Testis (tissue), 2 donors: ENCODE measurements at regions not wholly inside any gene's neighbourhood (a gene's known extent, or its start where the extent isn't known, plus 50 kb on each side); places are given as distances from the start of the nearest gene placed in this dataset.

Experiments
- DNase-seq: peaks from one replicate; pipeline ENCODE4 v3.0.0-alpha.2; 2019
- H3K27ac ChIP-seq, 2 donors: fragments of 200-600 bp; sonication (generic); one replicate each; pipeline ENCODE4 v1.5.1; 2019
- H3K27me3 ChIP-seq: fragments of 200-600 bp; sonication (generic); one replicate; pipeline ENCODE4 v1.5.1; 2019
- H3K36me3 ChIP-seq: fragments of 200-600 bp; sonication (generic); one replicate; pipeline ENCODE4 v1.5.1; 2017; ENCODE audit warnings: low read depth; ENCODE audit errors: missing control alignments
- H3K4me1 ChIP-seq: fragments of 200-600 bp; sonication (generic); one replicate; pipeline ENCODE4 v1.5.1; 2019
- H3K4me3 ChIP-seq, 2 donors: fragments of 200-600 bp; sonication (generic); one replicate each; pipeline ENCODE4 v1.5.1; 2017 to 2019
- H3K9me3 ChIP-seq: fragments of 200-600 bp; sonication (generic); one replicate; pipeline ENCODE4 v1.5.1; 2017
- CTCF ChIP-seq, 3 experiments: fragments of 450-650 bp in 2 of 3; fragments of 200-600 bp in 1 of 3; sonication (generic) in 1 of 3; IDR thresholded peaks; one replicate each; pipeline ENCODE4 v1.5.1; 2016 to 2019; ENCODE audit warnings: antibody characterized with exemption in 3 of 3, mild to moderate bottlenecking in 2 of 3, moderate library complexity in 1 of 3
- POLR2A ChIP-seq: fragments of 450-650 bp; IDR thresholded peaks from one replicate; pipeline ENCODE4 v1.6.1; 2017; ENCODE audit warnings: antibody characterized with exemption, mild to moderate bottlenecking, moderate library complexity
- WGBS, 2 donors: methylation state at CpG; one replicate each; pipeline ENCODE4 v1.1.5; 2018; 5-methylcytosine and 5-hydroxymethylcytosine counted together
- intact Hi-C: fragments of 100-400 bp; cut with DNase I; formaldehyde crosslinking; loops from one replicate; pipeline ENCODE4 v1.15.1; 2023; ENCODE audit warnings: low total_unique reads

DNA sequence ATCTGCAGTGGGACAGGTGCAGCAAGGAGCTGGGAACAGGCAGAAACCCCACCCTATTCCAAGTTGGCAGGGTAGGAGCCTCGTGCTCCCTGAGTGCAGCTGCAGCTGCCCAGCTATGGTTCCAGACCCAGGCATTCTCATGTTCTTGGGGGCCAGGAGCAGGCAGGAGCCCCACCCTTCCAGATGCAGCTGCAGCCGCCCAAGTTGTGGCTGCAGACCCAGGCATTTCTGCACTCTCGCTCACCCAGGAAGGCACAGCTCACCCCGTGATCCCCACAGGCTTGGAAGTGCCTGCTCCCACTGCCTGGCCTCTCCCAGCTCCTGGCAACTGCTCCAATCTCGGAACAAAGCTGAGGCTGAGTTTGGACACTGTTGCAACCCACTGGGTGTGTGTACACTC is 275.8 kb upstream of the ADRA1B start:
- no peaks in the 10 kb centered on the region for H3K9me3 ChIP-seq
- no peaks in the 10 kb centered on the region for H3K36me3 ChIP-seq
- H3K4me1 ChIP-seq = no peaks in the 10 kb centered on the region
- intact Hi-C loops = no loop called here
- H3K4me3 ChIP-seq = no peak overlapping the region
- 72 to 85% methylated on average over 5 of the region's 5 CpGs for WGBS, 2 donors
- DNase-seq = no peak
- TF ChIP-seq CTCF (IDR thresholded peaks at IDR 0.05) = no peak
- TF ChIP-seq POLR2A = no peak
- no peaks in the 10 kb centered on the region for H3K27me3 ChIP-seq
- H3K27ac ChIP-seq = no peak overlapping the region

GRCh38 chr5:159640921-159641320 is 275.4 kb upstream of the ADRA1B start:
- TF ChIP-seq POLR2A (no peak), CTCF (IDR thresholded peaks at IDR 0.05) (no peak)

GRCh38 chr5:159641371-159642039 is 274.8 kb upstream of the ADRA1B start:
- Histone ChIP-seq H3K4me1 (no peaks in the 10 kb centered on the region), H3K9me3 (no peaks in the 10 kb centered on the region), H3K4me3 (no peak overlapping the region), H3K36me3 (no peaks in the 10 kb centered on the region), H3K27me3 (no peaks in the 10 kb centered on the region), H3K27ac (no peak overlapping the region)
- no peak for TF ChIP-seq POLR2A
- no peak for TF ChIP-seq CTCF (IDR thresholded peaks at IDR 0.05)
- intact Hi-C loops = no loop called here
- DNase-seq = no peak
- 87 to 91% methylated on average over 4 to 7 of the region's 7 CpGs for WGBS, 2 donors

More at GRCh38 chr5:159640921-159641320, 275.4 kb upstream of the ADRA1B start:
- WGBS, 2 donors = 69 to 90% methylated on average over 3 to 5 of the region's 5 CpGs
- Histone ChIP-seq H3K4me1 (no peaks in the 10 kb centered on the region), H3K4me3 (no peak overlapping the region), H3K27ac (no peak overlapping the region), H3K9me3 (no peaks in the 10 kb centered on the region), H3K36me3 (no peaks in the 10 kb centered on the region), H3K27me3 (no peaks in the 10 kb centered on the region)
- intact Hi-C loops = no loop called here
- DNase-seq = no peak

DNA sequence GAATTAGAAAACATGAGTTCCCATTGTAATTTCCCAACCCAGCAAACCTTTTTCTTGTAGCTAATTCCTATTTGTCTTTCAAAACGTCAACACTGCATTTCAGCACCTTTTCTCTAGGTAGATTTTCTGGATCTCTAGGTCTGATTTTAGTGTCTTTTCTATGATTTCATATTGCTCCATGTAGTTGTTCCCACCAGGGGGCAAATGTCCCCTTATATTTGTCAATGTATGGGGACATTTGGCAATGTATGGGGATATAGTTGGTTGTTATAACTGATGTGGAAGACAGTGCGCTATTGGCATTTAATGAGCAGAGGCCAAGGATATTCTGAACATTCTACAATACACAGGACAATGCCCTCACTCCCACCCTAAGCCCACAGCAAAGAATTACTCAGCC is 273.9 kb upstream of the ADRA1B start:
- Histone ChIP-seq H3K27me3 (no peaks in the 10 kb centered on the region), H3K36me3 (no peaks in the 10 kb centered on the region), H3K4me3 (no peak overlapping the region), H3K27ac (no peak overlapping the region), H3K9me3 (no peaks in the 10 kb centered on the region), H3K4me1 (no peaks in the 10 kb centered on the region)
- 93 to 94% methylated on average over 2 of the region's 2 CpGs for WGBS, 2 donors
- DNase-seq = no peak
- intact Hi-C loops = no loop called here
- TF ChIP-seq CTCF (IDR thresholded peaks at IDR 0.05) = no peak
- TF ChIP-seq POLR2A = no peak

DNA sequence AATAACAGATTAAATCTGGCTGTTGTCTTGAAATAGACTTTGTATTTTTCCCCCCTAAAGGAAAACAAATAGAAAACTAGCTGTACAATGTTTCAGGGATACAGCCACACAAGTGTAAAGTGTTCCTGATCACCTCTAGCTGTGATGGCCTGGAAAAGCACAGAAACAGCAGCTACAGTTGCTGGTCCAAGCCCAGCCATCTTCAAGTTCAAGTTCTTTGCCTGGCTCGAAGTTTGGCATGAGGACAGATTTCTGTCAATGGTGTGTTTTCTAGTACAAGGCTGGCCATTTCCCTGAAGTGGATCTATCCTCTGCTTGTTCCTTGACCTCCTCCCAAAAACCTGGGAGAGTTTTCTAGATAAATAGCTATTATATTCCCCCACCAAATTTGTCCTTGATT is 272.2 kb upstream of the ADRA1B start:
- intact Hi-C loops = no loop called here
- H3K4me1 ChIP-seq = no peaks in the 10 kb centered on the region
- H3K36me3 ChIP-seq = no peaks in the 10 kb centered on the region
- no peaks in the 10 kb centered on the region for H3K9me3 ChIP-seq
- TF ChIP-seq CTCF (IDR thresholded peaks at IDR 0.05) (no peak), POLR2A (no peak)
- 71 to 72% methylated on average over 1 of the region's 1 CpG for WGBS, 2 donors
- H3K27me3 ChIP-seq = no peaks in the 10 kb centered on the region
- no peak for DNase-seq
- no peak overlapping the region for H3K4me3 ChIP-seq
- H3K27ac ChIP-seq = no peak overlapping the region
